GM21619 (cell line): ENCODE measurements at regions not wholly inside any gene's neighbourhood (a gene's known extent, or its start where the extent isn't known, plus 50 kb on each side); places are given as distances from the start of the nearest gene placed in this dataset.
"Not testable (repeated sequence)": the region's sequence is repeated elsewhere in the genome, so short reads cannot be mapped to it uniquely, and the experiment has no call there.

Experiments used
- ATAC-seq: cut with Tn5 transposase; IDR thresholded peaks from one replicate; pipeline ENCODE4 v1.9.1; 2021; ENCODE audit not compliant: unreplicated experiment

GRCh38 chr14:86193756-86194155 is 663.8 kb downstream of the FLRT2 start:
- ATAC-seq: no peak

DNA sequence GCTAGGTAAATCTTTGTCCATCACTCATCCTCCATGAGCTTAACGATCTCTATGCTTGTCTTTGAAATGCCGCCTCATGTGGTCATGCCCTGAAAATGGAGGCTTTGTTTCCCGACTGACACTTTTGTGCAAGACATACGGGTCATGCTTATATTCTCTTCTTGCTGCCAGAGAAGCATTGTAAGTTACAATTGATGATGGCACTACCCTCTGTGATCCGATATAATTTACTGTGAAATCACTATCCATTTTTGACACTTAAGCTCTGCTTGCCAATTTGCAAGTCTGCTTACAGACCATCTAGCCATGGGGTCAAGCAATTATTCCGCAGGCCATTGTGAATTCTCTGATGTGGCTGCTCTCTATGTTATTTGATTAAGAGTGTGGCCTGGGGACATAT is 650.0 kb downstream of the FLRT2 start:
- no peak for ATAC-seq

- no peak for ATAC-seq
These were observed 638.4 kb downstream of the FLRT2 start for GRCh38 chr14:86168371-86168770.

- no peak for ATAC-seq
These were observed 636.6 kb downstream of the FLRT2 start for GRCh38 chr14:86166541-86166940.

GRCh38 chr14:86153480-86153879 is 623.5 kb downstream of the FLRT2 start:
- no peak for ATAC-seq

DNA sequence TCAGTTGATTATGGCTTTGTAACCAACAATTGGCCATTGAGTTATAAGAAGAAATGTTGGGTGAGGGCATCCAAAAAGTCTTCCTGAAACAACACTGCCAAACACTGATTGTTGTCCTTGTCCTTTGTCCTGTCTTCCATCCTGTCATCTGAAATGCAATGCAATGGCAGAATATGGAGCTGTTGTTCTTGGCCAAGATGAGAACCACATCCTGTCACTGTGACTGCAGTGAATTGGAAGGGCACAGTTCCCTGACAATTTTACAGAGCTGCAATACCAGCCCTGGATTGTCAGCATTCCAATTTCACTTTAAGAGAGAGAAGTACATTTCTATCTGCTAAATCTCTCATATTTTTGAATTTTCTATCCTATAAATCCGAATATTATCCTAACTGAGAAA is 613.3 kb downstream of the FLRT2 start:
- ATAC-seq: no peak

- ATAC-seq: no peak
These were observed 612.0 kb downstream of the FLRT2 start for GRCh38 chr14:86141966-86142365.

GRCh38 chr14:86129426-86129825 is 599.5 kb downstream of the FLRT2 start:
- no peak for ATAC-seq

DNA sequence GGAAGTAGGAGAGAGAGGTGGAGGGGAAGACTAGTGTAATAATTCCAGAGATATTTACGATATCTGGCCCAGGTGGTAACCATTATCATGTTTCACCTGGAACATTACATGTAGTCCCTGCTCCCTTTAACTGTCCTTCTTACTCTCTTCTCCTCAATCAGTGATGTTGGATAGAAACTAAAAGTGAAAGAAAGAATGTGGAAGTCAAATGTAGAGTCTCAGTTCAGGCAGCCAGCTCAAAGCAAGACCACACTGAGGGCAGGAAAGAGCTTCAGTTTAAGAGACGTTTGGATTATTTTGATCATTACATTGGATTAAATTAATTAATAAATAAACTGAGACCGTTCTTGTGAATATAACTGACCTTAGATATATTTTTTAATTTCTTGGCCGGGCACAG is 594.4 kb downstream of the FLRT2 start:
- no peak for ATAC-seq

DNA sequence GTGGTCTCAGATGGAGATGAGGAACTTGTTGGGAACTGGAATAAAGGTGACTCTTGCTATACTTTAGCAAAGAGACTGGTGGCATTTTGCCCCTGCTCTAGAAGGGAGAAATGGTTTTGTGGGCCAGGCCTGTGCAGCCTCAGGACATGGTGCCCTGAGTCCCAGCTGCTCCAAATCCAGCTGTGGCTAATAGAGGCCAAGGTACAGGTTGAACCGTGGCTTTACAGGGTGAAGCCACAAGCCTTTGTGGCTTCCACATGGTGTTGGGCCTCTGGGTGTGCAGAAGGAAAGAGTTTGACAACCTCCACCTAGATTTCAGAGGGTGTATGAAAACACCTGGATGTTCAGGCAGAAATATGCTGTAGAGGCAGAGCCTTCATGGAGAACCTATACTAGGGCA is 586.0 kb downstream of the FLRT2 start:
- no peak for ATAC-seq

DNA sequence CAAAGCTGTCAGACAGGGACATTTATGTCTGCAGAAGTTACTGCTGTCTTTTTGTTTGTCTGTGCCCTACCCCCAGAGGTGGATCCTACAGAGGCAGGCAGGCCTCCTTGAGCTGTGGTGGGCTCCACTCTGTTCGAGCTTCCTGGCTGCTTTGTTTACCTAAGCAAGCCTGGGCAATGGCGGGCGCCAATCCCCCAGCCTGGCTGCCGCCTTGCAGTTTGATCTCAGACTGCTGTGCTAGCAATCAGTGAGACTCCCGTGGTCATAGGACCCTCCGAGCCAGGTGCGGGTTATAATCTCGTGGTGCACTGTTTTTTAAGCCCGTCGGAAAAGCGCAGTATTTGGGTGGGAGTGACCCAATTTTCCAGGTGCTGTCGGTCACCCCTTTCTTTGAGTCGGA is 580.9 kb downstream of the FLRT2 start:
- ATAC-seq: not testable (repeated sequence)

GRCh38 chr14:86104691-86105265 is 574.8 kb downstream of the FLRT2 start:
- ATAC-seq: no peak

DNA sequence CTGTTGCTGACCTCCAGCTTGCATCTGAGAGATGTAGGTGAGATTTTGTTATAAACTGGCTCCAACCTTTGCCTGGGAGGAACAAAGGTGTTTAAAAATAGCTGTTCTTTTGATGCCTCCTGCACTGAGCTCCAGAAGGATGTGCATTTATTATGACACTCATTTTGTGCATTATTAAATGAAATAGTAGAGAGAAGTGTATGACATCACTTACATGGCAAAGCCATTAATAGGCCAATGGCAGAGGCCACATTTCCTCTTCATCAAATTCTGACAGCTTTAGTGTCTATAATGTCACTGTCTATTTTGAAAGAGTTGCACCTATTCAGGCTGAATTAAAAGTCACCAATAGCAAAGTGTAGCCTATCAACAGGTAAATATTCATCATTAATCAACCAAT is 564.6 kb downstream of the FLRT2 start:
- ATAC-seq: no peak

GRCh38 chr14:86091811-86092210 is 561.9 kb downstream of the FLRT2 start:
- no peak for ATAC-seq

DNA sequence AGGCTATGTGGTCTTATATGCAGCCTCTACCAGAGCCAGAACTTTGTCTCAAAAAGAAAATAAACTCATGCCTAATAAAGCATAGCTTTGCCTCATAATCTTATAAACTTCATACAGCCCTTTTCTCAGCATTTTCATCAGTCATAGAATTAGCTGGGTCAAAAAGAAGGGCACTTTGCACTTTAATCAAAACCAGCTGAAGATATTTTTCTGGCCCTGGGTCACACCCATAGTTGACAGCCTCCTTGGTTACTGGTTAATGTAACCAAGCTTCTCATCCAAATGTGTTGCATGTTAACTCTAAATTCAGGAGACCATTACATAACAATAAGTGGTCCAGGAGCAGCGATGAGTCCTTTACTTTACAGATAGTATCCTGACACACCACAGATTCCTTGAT is 558.2 kb downstream of the FLRT2 start:
- ATAC-seq: no peak

DNA sequence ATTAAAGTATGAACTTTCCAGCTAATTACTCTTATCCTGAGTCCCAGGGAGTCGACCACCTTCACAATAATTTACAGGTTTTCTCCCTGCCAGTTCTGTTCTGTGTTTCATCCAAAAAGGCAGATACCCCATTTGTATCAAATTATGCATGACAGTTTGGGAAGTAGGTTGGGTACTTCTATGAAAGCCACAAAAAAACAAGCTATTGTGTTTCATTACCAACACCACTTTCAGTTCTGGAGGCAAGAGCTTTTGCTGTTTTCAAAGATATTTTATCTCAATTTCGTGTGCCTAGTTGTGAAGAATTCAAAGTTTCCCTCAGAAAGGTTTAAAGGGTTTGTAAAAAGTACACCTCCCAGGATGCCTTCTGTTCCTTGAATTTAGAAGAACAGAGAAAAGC is 557.4 kb downstream of the FLRT2 start:
- no peak for ATAC-seq

- no peak for ATAC-seq
These were observed 557.0 kb downstream of the FLRT2 start for GRCh38 chr14:86086962-86087361.

DNA sequence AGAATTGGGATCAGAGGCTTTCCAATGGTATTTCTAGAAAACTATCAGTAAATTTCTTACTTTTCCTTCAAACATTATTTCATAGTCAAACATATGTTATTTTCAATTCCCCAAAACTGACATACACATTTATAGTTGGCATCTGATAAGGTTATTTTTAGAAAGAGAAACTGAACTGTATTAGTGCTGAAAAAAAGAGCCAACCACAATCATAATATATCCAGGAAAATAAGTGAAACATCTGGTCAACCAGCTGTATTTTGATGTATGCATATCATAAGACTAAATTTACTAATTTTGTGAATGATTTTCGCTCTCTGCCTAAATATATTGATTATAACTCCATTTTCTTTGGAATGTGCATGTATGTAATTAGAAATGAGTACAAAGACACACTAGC is 554.2 kb downstream of the FLRT2 start:
- no peak for ATAC-seq

GRCh38 chr14:86083616-86084015 is 553.7 kb downstream of the FLRT2 start:
- no peak for ATAC-seq

DNA sequence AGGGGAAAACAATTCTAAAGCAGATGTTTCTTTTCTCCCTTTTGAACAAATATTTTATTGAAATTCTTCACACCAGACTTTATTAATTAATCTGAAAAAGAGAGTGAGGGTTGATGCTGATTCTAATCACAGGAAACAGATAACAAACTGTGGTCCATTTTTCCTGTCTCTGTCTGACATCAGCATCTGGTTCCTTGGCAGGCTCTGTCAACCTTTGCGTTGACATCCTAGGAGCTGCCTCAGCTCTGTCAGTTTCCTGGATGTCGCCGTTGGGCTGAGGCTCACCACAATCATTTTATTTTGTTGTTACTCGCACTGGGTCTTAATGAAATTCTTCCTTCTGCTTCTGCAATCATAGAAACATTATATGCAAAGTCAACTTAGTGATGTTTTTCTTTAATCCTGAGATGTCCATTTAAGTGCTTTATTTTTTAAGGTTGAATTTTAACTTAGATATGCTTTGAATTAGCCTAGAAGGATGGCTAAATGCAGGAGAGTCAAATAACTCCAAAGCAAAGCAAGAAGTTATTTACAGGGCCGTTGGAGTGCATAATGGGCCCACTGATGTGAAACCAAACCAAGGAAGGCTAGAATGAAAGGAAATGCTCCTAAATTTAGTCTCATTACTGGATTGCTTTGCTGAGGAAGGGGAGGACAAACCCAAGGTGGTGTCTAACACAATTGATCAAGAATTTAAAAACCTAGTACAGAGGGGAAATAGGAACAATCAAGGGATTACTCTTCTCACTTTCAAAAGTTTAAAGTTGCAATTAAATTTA is 542.4 kb downstream of the FLRT2 start:
- ATAC-seq: no peak

DNA sequence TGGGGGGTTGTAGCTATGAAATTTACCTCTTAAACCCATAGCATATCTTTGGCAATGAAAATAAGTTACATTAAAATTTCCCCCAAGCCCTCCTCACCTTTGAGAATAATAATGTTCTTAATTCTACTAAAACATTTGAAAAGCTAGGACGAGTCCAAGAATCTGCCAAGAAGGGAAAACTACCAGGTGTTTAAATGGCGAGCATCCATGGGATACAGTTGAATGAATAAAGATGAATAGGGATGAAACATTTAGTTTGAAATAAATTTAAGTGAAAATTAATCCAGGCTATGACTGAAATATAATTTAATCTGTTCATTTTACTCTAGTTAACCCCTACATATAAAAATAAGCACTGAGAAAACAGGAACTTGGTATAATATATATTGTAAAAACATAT is 536.7 kb downstream of the FLRT2 start:
- no peak for ATAC-seq

DNA sequence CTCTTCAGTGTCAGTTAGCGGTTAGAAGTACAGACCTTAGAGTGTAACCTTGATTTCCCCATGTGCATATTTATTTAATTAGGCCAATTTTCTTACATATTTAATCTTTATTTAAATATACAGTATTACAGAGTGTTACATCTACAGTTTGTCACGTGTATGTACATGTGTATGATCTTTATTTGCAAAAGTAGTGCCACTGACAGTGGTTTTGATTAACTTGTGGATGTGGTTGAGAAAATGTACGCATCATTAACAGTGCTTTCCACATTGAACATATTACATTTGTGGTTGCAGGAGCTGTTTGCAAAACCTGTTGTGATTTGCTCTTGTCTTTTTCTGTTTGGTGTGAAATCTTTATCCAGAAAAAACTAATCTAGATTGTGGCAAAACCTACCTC is 535.5 kb downstream of the FLRT2 start:
- ATAC-seq: no peak

- not testable (repeated sequence) for ATAC-seq
These were observed 534.7 kb downstream of the FLRT2 start for GRCh38 chr14:86064595-86064994.
